AG04449 (cell line): ENCODE measurements at regions not wholly inside any gene's neighbourhood (a gene's known extent, or its start where the extent isn't known, plus 50 kb on each side); places are given as distances from the start of the nearest gene placed in this dataset.

Experiments
- CTCF ChIA-PET: fragments of 350-600 bp; formaldehyde crosslinking; extraction: SDS; loops from one replicate; lab custom pipeline; 2021; ENCODE audit warnings: antibody characterized with exemption; lab: Yijun Ruan, JAX
- POLR2A ChIA-PET: fragments of 400-600, 350-600 bp; formaldehyde crosslinking; extraction: SDS; loops from one replicate; lab custom pipeline; 2020; ENCODE audit warnings: antibody characterized with exemption, inconsistent platforms; lab: Yijun Ruan, JAX
- DNase-seq: peaks from one replicate; pipeline ENCODE4 v3.0.0-alpha.2; 2010; ENCODE audit warnings: low read depth, low spot score
- H3K4me3 ChIP-seq: 2 replicates; pipeline ENCODE4 v1.5.1; 2011; ENCODE audit warnings: low read depth, mild to moderate bottlenecking, control low read depth, low read length
- CTCF ChIP-seq: IDR thresholded peaks from one replicate; pipeline ENCODE4 v1.5.1; 2011; ENCODE audit warnings: mild to moderate bottlenecking, moderate library complexity, low read length, control low read depth, inconsistent platforms; ENCODE audit not compliant: insufficient read depth; ENCODE audit errors: missing control alignments

- CTCF ChIA-PET = no interaction called here
- no peak for DNase-seq
- H3K4me3 ChIP-seq = no peak overlapping the region
- no peak for TF ChIP-seq CTCF
- POLR2A ChIA-PET = no interaction called here
Measured at GRCh38 chr18:78496079-78496478, 483.5 kb upstream of the SALL3 start.

GRCh38 chr18:78497641-78498040 is 482.0 kb upstream of the SALL3 start:
- no peak overlapping the region for H3K4me3 ChIP-seq
- DNase-seq = no peak
- ChIA-PET POLR2A (no interaction called here), CTCF (no interaction called here)
- TF ChIP-seq CTCF = no peak

- ChIA-PET CTCF (no interaction called here), POLR2A (no interaction called here)
- no peak for DNase-seq
- TF ChIP-seq CTCF = no peak
- H3K4me3 ChIP-seq = no peak overlapping the region
Measured at GRCh38 chr18:78499586-78499985, 480.0 kb upstream of the SALL3 start.

- no peak overlapping the region for H3K4me3 ChIP-seq
- POLR2A ChIA-PET = no interaction called here
- CTCF ChIA-PET = no interaction called here
- DNase-seq = no peak
- TF ChIP-seq CTCF = no peak
Measured at GRCh38 chr18:78501251-78501650, 478.4 kb upstream of the SALL3 start.

- POLR2A ChIA-PET = no interaction called here
- CTCF ChIA-PET = no interaction called here
- no peak overlapping the region for H3K4me3 ChIP-seq
- no peak for DNase-seq
- TF ChIP-seq CTCF = no peak
Measured at GRCh38 chr18:78503129-78503528, 476.5 kb upstream of the SALL3 start.

GRCh38 chr18:78505851-78506461 is 473.7 kb upstream of the SALL3 start:
- POLR2A ChIA-PET = no interaction called here
- H3K4me3 ChIP-seq = no peak overlapping the region
- no peak for DNase-seq
- CTCF ChIA-PET = no interaction called here
- TF ChIP-seq CTCF = no peak
